ENCODE measurements at regions not wholly inside any gene's neighbourhood (a gene's known extent, or its start where the extent isn't known, plus 50 kb on each side); places are given as distances from the start of the nearest gene placed in this dataset.

- TF ChIP-seq PATZ1 (CRISPR knock-in tag; IDR thresholded peaks at IDR 0.05; ENCODE audit: borderline replicate concordance) (no peak), ESRRG (CRISPR knock-in tag; IDR thresholded peaks at IDR 0.05) (no peak), ZNF565 (CRISPR knock-in tag; conservative IDR thresholded peaks at IDR 0.05; ENCODE audit: low read depth) (no peak), POU6F1 (CRISPR knock-in tag; IDR thresholded peaks at IDR 0.05; ENCODE audit: borderline replicate concordance, low read depth) (no peak), RARB (CRISPR knock-in tag; IDR thresholded peaks at IDR 0.05) (no peak), OSR1 (CRISPR knock-in tag; IDR thresholded peaks at IDR 0.05) (no peak), TSHZ2 (CRISPR knock-in tag; IDR thresholded peaks at IDR 0.05) (no peak), CREB5 (CRISPR knock-in tag; IDR thresholded peaks at IDR 0.05; ENCODE audit: low read depth) (no peak), GLIS3 (CRISPR knock-in tag; IDR thresholded peaks at IDR 0.05) (no peak)
These were observed 245.4 kb upstream of the LRRTM4 start for GRCh38 chr2:77767388-77768076.

All from SK-N-SH treated with all-trans-retinoic acid at 6 μM for 48 hours (cell line).